ENCODE measurements at regions not wholly inside any gene's neighbourhood (a gene's known extent, or its start where the extent isn't known, plus 50 kb on each side); places are given as distances from the start of the nearest gene placed in this dataset.
"Not testable (repeated sequence)": the region's sequence is repeated elsewhere in the genome, so short reads cannot be mapped to it uniquely, and the experiment has no call there.

DNA sequence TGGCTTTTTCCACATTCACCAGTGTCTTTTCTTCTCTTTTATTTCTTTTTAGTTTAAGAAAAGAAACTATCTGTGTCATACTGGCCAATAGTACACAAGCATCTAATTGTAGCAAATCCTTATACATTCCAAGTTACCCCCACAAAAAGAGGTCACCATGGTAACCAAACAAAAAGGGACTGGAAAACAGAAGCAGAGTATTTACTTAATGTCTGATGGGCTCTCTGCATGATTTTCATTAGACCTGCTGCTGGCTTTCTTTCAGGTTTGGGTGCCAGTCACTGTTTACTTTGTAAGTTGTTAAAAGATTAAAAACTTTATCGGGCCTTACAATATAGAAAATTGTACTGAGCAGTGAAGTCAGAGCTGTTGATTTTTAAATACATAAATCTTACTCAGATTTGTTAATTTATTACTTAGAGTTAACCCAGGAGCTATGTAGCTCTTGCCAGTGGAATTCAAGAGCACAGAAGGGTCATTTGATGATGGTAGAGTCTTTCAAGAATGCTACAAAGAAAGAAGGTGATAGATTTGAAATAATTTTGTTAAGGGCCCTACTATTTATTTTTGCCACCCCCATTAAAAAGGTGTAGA, 123.9 kb downstream of the BRMS1L start:
- DNase-seq: no peak
- H3K36me3 ChIP-seq: no peaks in the 10 kb centered on the region
- 9 to 54% methylated on average over 1 of the region's 1 CpG for WGBS, 2 donors

DNA sequence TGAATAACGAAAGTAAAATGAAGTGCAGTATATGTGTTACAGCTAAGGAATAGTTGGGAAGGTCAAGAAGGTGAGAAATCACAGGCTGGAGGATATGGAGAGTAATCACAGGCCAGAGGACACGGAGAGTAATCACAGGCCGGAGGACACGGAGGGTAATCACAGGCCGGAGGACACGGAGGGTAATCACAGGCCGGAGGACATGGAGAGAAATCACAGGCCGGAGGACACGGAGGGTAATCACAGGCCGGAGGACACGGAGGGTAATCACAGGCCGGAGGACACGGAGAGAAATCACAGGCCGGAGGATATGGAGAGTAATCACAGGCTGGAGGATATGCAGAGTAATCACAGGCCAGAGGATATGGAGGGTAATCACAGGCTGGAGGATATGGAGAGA, 121.8 kb downstream of the BRMS1L start:
- H3K36me3 ChIP-seq; DNase-seq; H3K27me3 ChIP-seq; H3K4me1 ChIP-seq; H3K27ac ChIP-seq; H3K4me3 ChIP-seq; intact Hi-C loops (cut with DNase I); H3K9me3 ChIP-seq: not testable (repeated sequence)
- 82 to 88% methylated on average over 14 of the region's 14 CpGs for WGBS, 2 donors

More for the DNA sequence above, 123.9 kb downstream of the BRMS1L start:
- no peak overlapping the region for H3K4me3 ChIP-seq
- H3K27ac ChIP-seq: no peak overlapping the region
- TF ChIP-seq POLR2A (IDR thresholded peaks at IDR 0.05) (no peak), EP300 (IDR thresholded peaks at IDR 0.05) (no peak)
- TF ChIP-seq, protein P1, sequence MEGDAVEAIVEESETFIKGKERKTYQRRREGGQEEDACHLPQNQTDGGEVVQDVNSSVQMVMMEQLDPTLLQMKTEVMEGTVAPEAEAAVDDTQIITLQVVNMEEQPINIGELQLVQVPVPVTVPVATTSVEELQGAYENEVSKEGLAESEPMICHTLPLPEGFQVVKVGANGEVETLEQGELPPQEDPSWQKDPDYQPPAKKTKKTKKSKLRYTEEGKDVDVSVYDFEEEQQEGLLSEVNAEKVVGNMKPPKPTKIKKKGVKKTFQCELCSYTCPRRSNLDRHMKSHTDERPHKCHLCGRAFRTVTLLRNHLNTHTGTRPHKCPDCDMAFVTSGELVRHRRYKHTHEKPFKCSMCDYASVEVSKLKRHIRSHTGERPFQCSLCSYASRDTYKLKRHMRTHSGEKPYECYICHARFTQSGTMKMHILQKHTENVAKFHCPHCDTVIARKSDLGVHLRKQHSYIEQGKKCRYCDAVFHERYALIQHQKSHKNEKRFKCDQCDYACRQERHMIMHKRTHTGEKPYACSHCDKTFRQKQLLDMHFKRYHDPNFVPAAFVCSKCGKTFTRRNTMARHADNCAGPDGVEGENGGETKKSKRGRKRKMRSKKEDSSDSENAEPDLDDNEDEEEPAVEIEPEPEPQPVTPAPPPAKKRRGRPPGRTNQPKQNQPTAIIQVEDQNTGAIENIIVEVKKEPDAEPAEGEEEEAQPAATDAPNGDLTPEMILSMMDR (IDR thresholded peaks at IDR 0.05): no peak
- H3K4me1 ChIP-seq: peaks cover 0 to 7% (median 4%) of the 10 kb centered on the region in 4 donors
- intact Hi-C loops (cut with DNase I): no loop called here
- H3K27me3 ChIP-seq: no peaks in the 10 kb centered on the region
- H3K9me3 ChIP-seq: no peaks in the 10 kb centered on the region

DNA sequence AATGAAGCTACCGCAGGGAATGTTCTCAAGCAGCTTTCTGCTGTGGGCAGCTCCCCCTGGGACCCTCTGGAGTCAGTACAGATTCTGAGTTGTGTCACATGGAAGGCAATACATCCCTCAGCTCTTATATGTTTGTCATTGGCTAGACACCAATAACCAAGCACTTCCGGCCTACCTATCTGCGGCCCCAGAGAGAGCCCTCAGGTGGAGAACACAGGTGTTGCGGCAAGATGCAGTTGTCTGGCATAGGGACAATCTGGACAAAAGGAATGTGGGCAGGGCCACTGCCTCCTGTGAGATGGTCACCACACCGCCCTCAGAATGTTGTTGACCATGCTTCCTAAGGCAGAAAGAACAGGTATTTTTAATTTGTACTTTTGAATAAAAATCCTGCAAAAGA, 118.7 kb downstream of the BRMS1L start:
- no peak overlapping the region for H3K27ac ChIP-seq
- H3K4me3 ChIP-seq: no peak overlapping the region
- intact Hi-C loops (cut with DNase I): no loop called here
- no peaks in the 10 kb centered on the region for H3K27me3 ChIP-seq
- peaks cover 0 to 2% (median 2%) of the 10 kb centered on the region in 4 donors for H3K4me1 ChIP-seq
- H3K36me3 ChIP-seq: no peaks in the 10 kb centered on the region
- no peak for DNase-seq
- H3K9me3 ChIP-seq: no peaks in the 10 kb centered on the region
- no peak for TF ChIP-seq POLR2AphosphoS5 (IDR thresholded peaks at IDR 0.05)
- no peak for TF ChIP-seq EP300 (IDR thresholded peaks at IDR 0.05)
- TF ChIP-seq, protein P1 (IDR thresholded peaks at IDR 0.05): no peak
- no peak for TF ChIP-seq POLR2A (IDR thresholded peaks at IDR 0.05)
- WGBS, 2 donors: 63 to 72% methylated on average over 5 of the region's 5 CpGs

GRCh38 chr14:35940291-35940690, 114.2 kb downstream of the BRMS1L start:
- Histone ChIP-seq H3K36me3 (no peaks in the 10 kb centered on the region), H3K27me3 (no peaks in the 10 kb centered on the region), H3K9me3 (no peaks in the 10 kb centered on the region), H3K27ac (no peak overlapping the region), H3K4me3 (no peak overlapping the region), H3K4me1 (no peaks in the 10 kb centered on the region)
- WGBS, 2 donors: 9 to 32% methylated on average over 4 of the region's 4 CpGs
- DNase-seq: no peak
- TF ChIP-seq EP300 (IDR thresholded peaks at IDR 0.05): no peak
- no peak for TF ChIP-seq POLR2A (IDR thresholded peaks at IDR 0.05)
- TF ChIP-seq, protein P1 (IDR thresholded peaks at IDR 0.05): no peak
- no peak for TF ChIP-seq POLR2AphosphoS5 (IDR thresholded peaks at IDR 0.05)
- intact Hi-C loops (cut with DNase I): no loop called here

DNA sequence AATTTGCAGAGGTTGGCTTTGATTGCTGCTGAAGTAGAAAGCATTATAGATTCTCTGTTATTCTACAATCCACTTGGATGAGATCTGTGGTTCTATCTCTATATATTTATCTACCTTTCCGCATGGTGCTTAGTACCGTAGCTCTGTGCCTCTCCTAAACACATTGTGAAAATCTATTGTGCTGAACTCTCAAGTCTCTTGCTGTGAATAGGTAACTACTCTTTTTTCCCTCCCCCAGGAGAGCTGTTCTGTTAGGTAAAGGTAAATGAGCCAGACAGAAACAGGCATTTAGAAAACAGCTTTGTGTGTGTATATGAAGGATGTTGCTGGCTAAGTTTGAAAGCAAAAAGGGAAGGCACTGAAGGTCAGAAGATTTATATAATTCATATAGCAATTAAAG, 112.6 kb downstream of the BRMS1L start:
- Histone ChIP-seq H3K4me3 (no peak overlapping the region), H3K4me1 (no peaks in the 10 kb centered on the region), H3K36me3 (no peaks in the 10 kb centered on the region), H3K27ac (no peak overlapping the region), H3K9me3 (no peaks in the 10 kb centered on the region), H3K27me3 (no peaks in the 10 kb centered on the region)
- intact Hi-C loops (cut with DNase I): no loop called here
- 81 to 93% methylated on average over 2 of the region's 2 CpGs for WGBS, 2 donors
- no peak for DNase-seq
- TF ChIP-seq POLR2A (IDR thresholded peaks at IDR 0.05) (no peak), EP300 (IDR thresholded peaks at IDR 0.05) (no peak), POLR2AphosphoS5 (IDR thresholded peaks at IDR 0.05) (no peak)
- TF ChIP-seq, protein P1 (IDR thresholded peaks at IDR 0.05): no peak
